Omental fat pad (tissue), 3 donors: ENCODE measurements at regions not wholly inside any gene's neighbourhood (a gene's known extent, or its start where the extent isn't known, plus 50 kb on each side); places are given as distances from the start of the nearest gene placed in this dataset.

Experiments used
- ATAC-seq: fragments of 150-250 bp; one replicate; pipeline ENCODE4 v1.9.1; 2016; ENCODE audit warnings: mild to moderate bottlenecking, moderate library complexity; ENCODE audit not compliant: low FRiP score
- DNase-seq: peaks from one replicate; pipeline ENCODE4 v3.0.0-alpha.2; 2019; ENCODE audit warnings: low spot score
- TF ChIP-seq, protein P1 (sequence below), 3 donors: fragments of 450-650 bp; IDR thresholded peaks; one replicate each; pipeline ENCODE4 v1.5.1; 2016 to 2017; ENCODE audit warnings: antibody characterized with exemption in 3 of 3, mild to moderate bottlenecking in 3 of 3, moderate library complexity in 2 of 3

DNA sequence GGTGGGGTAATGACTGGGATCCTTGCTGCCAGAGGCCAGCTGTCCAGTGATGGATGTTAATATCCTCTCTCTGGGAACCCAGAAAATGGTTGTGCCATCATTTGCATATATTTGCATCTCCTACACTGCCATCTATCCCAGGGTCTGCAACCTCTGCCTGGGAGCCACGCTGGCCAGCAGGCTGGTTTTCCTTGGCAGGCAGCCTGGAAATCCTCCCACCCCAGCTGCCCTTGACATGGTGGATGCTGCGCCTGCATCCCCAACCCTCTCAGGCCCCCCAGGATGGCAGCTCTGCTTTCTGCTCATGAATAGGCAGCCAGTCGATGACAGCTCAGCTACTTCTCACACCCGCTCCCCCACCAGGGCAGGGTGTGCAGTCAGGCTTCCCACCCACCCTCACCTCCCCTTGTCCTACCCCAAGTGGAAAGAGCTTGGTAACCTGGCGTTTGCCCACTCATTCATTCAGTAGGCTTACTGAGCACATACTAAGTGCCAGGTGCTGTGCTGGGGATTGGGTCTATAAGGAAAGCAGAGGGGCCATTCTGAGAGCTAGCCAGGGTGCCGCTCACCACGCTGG, 202.5 kb downstream of the TRIM29 start:
- TF ChIP-seq, protein P1, sequence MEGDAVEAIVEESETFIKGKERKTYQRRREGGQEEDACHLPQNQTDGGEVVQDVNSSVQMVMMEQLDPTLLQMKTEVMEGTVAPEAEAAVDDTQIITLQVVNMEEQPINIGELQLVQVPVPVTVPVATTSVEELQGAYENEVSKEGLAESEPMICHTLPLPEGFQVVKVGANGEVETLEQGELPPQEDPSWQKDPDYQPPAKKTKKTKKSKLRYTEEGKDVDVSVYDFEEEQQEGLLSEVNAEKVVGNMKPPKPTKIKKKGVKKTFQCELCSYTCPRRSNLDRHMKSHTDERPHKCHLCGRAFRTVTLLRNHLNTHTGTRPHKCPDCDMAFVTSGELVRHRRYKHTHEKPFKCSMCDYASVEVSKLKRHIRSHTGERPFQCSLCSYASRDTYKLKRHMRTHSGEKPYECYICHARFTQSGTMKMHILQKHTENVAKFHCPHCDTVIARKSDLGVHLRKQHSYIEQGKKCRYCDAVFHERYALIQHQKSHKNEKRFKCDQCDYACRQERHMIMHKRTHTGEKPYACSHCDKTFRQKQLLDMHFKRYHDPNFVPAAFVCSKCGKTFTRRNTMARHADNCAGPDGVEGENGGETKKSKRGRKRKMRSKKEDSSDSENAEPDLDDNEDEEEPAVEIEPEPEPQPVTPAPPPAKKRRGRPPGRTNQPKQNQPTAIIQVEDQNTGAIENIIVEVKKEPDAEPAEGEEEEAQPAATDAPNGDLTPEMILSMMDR (IDR thresholded peaks at IDR 0.05) = no peak
- DNase-seq (no peak), ATAC-seq (no peak)

DNA sequence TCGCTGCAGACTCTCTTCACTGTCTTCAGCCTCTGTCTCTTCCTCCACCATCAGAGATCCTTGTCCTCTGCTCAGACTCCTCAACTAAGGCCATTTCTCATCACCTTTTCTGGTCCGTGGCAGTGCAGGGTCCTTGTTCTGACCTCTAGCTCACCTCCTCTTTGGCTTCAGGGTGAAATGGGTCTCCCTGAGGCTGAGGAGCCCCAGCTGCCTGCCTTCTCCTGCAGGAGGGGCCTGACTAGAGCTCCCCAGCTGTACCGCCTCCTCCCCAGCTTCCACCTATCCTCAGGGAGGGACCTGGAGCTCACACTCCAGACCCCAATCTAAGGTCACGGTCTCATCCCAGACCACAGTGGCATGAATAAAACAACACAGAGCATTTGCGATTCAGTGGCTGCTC, 203.0 kb downstream of the TRIM29 start:
- TF ChIP-seq, protein P1 (IDR thresholded peaks at IDR 0.05) = no peak
- no peak for ATAC-seq
- DNase-seq = no peak

DNA sequence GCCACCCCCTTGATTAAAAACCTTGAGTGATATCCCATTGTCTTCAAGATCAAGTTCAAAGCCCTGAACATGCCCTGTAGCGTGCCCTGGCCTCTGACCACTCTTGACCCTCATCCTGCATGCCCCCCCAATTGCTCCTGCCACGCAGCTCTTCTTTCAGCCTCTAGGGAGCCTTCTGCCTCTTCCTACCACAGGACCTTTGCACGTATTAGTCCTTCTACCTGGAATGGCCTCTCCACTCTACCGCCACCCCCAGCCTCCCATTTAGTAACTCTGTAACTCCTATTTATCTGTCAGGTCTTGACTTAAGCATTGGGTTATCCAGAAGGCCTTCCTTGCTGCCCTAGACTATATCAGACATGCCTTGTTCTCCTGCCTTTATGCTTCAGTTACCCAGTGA, 203.6 kb downstream of the TRIM29 start:
- DNase-seq (no peak), ATAC-seq (no peak)
- TF ChIP-seq, protein P1 (IDR thresholded peaks at IDR 0.05) = no peak

DNA sequence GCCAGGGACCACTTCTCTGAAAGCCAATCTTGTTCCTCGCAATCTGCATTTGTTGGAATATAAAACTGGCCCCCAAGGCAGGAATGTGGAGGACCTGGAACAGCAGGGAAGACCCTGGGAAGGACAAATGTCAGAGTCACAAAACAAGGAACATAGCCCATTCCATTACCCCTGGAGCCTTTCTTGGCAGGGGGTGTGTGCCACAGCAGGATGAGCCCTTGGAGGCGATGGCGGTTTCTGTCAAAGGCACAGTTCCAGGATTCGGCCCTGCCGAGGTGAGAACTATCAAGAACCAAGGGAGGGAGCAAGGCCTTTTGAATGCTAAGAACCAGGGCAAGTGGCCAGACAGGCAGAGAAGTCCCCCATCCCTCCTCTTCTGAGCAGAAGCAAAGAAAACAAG, 204.3 kb downstream of the TRIM29 start:
- ATAC-seq = no peak
- no peak for DNase-seq
- TF ChIP-seq, protein P1 (IDR thresholded peaks at IDR 0.05) = no peak

DNA sequence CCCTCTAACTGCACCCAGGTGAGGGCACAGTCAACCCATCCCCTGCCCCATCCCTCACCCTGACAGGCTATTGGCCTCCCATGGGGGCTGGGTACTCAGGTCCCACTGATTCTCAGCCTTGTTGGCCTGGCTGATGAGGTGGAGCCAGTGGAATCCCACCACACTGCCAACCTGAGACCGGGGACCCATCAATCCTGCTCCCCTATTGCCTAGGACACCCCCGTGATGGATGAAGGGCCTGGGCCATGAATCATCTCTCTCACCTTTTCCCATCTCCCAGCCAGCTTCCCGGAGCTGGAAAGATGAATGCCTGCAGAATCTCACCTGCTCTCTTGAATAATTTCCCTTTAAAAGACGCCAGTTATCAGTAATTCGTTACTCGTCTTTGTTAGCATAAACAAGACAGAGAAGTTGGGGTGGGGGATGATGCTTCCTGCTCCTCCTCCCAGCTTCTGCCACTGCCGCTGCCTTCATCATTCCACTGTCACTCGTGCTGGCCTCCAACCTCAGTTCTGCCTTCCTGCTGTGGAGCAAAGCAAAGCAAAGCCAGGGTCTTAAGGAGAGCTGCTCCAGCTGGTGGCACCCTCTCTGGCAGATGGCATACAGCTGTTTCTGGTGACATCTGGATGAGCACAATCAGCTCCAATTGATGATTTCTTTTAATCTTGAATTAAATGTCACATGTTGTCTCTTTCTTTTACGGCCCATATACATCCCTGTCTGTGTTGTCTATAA, 204.0 kb upstream of the NECTIN1 start:
- TF ChIP-seq, protein P1 (IDR thresholded peaks at IDR 0.05) = no peak
- no peak for ATAC-seq

DNA sequence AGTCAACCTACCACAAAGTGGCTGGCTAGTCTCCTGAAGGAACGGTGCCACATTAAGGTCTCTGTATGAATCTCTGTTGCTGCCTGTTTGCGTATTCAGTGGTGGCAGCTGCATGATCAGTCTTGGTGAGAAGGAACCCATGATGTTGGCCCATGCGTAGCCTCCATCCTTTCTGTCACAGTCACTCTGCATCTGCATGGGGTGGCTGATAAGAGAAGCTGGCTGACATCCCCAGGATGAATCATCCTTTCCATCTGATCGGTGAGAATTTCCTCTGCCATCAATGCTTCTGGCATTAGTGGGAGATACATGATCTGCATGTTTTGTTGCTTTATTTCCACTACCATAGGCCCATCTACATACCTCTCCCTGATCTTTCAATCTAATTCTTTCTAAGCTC, 199.0 kb upstream of the NECTIN1 start:
- DNase-seq (no peak), ATAC-seq (no peak)
- TF ChIP-seq, protein P1 (IDR thresholded peaks at IDR 0.05) = no peak

More for the DNA sequence above, 204.0 kb upstream of the NECTIN1 start:
- no peak for DNase-seq

DNA sequence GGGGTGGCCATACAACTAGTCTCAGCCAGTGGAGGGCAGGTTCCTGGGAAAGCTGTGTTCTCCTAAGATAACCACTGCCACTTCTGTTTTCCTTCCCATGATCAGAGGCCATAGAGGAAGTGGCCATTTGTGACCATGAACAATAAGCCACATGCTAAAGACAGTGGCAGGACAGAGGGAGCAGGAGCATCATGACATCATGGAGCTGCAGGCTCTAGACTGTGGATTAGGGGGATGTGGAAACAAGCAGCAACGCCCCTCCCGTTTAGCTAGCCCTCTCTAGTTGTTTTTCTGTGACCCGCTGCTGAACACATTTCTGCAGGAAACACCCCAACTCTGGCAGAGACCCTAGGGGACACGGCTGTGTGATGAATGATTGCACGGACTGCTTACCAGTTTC, 195.0 kb upstream of the NECTIN1 start:
- TF ChIP-seq, protein P1 (IDR thresholded peaks at IDR 0.05) = no peak
- ATAC-seq = no peak
- no peak for DNase-seq
